ENCODE measurements at regions not wholly inside any gene's neighbourhood (a gene's known extent, or its start where the extent isn't known, plus 50 kb on each side); places are given as distances from the start of the nearest gene placed in this dataset.

GRCh38 chr16:6484081-6484480 is 848.6 kb upstream of the RBFOX1 start:
- no peak for DNase-seq

- no peak for DNase-seq
Observed at GRCh38 chr16:6483469-6484033, 849.1 kb upstream of the RBFOX1 start.

- no peak for DNase-seq
Observed at GRCh38 chr16:6482696-6483468, 849.8 kb upstream of the RBFOX1 start.

- no peak for DNase-seq
Observed at GRCh38 chr16:6481894-6482293, 850.8 kb upstream of the RBFOX1 start.

- DNase-seq, result no peak
Observed at GRCh38 chr16:6453742-6454141, 878.9 kb upstream of the RBFOX1 start.

- no peak for DNase-seq
Observed at GRCh38 chr16:6447021-6447790, 885.4 kb upstream of the RBFOX1 start.

- no peak for DNase-seq
Observed at GRCh38 chr16:6446370-6446769, 886.3 kb upstream of the RBFOX1 start.

GRCh38 chr16:6439129-6439528 is 893.5 kb upstream of the RBFOX1 start:
- DNase-seq, result no peak

GRCh38 chr16:6428861-6429260 is 903.8 kb upstream of the RBFOX1 start:
- DNase-seq, result no peak

GRCh38 chr16:6427621-6428020 is 905.0 kb upstream of the RBFOX1 start:
- DNase-seq, result no peak

GRCh38 chr16:6407596-6407995 is 925.0 kb upstream of the RBFOX1 start:
- no peak for DNase-seq

- no peak for DNase-seq
Observed at GRCh38 chr16:6406028-6406427, 926.6 kb upstream of the RBFOX1 start.

GRCh38 chr16:6382924-6383459 is 949.7 kb upstream of the RBFOX1 start:
- DNase-seq, result no peak

- no peak for DNase-seq
Observed at GRCh38 chr16:6381896-6382295, 950.7 kb upstream of the RBFOX1 start.

- DNase-seq, result no peak
Observed at GRCh38 chr16:6377956-6378355, 954.7 kb upstream of the RBFOX1 start.

- DNase-seq, result no peak
Observed at GRCh38 chr16:6375465-6376075, 957.1 kb upstream of the RBFOX1 start.

- DNase-seq, result no peak
Observed at GRCh38 chr16:6374821-6375220, 957.8 kb upstream of the RBFOX1 start.

- no peak for DNase-seq
Observed at GRCh38 chr16:6364846-6365245, 967.8 kb upstream of the RBFOX1 start.

- DNase-seq, result no peak
Observed at GRCh38 chr16:6363896-6364607, 968.6 kb upstream of the RBFOX1 start.

GRCh38 chr16:6363396-6363795 is 969.2 kb upstream of the RBFOX1 start:
- no peak for DNase-seq

- DNase-seq, result no peak
Observed at GRCh38 chr16:6362321-6362720, 970.3 kb upstream of the RBFOX1 start.

- DNase-seq, result no peak
Observed at GRCh38 chr16:6360641-6361040, 972.0 kb upstream of the RBFOX1 start.

GRCh38 chr16:6356911-6357310 is 975.7 kb upstream of the RBFOX1 start:
- DNase-seq, result no peak
